ENCODE measurements at regions not wholly inside any gene's neighbourhood (a gene's known extent, or its start where the extent isn't known, plus 50 kb on each side); places are given as distances from the start of the nearest gene placed in this dataset.

GRCh38 chr12:126843915-126844669 is 1422.9 kb upstream of the TMEM132C start:
- TF ChIP-seq CTCF (IDR thresholded peaks at IDR 0.05) = no peak
- TF ChIP-seq POLR2A (IDR thresholded peaks at IDR 0.05) = no peak
